GM19395 (cell line): ENCODE measurements at regions not wholly inside any gene's neighbourhood (a gene's known extent, or its start where the extent isn't known, plus 50 kb on each side); places are given as distances from the start of the nearest gene placed in this dataset.
"Not testable (repeated sequence)": the region's sequence is repeated elsewhere in the genome, so short reads cannot be mapped to it uniquely, and the experiment has no call there.

ENCODE experiments used
- ATAC-seq: cut with Tn5 transposase; IDR thresholded peaks from one replicate; pipeline ENCODE4 v1.9.1; 2021; ENCODE audit warnings: mild to moderate bottlenecking, moderate library complexity; ENCODE audit not compliant: unreplicated experiment

- ATAC-seq, result no peak
These were observed 60.5 kb upstream of the ZFHX3 start for GRCh38 chr16:73108195-73108963.

GRCh38 chr16:73107371-73107770 lies 59.4 kb upstream of the ZFHX3 start:
- no peak for ATAC-seq

GRCh38 chr16:73106329-73107034 lies 58.6 kb upstream of the ZFHX3 start:
- no peak for ATAC-seq

- ATAC-seq, result no peak
These were observed 53.6 kb upstream of the ZFHX3 start for GRCh38 chr16:73101568-73101967.

GRCh38 chr16:73099601-73100000 lies 51.7 kb upstream of the ZFHX3 start:
- ATAC-seq, result not testable (repeated sequence)
